Esophagus squamous epithelium (tissue), 5 donors: ENCODE measurements at regions not wholly inside any gene's neighbourhood (a gene's known extent, or its start where the extent isn't known, plus 50 kb on each side); places are given as distances from the start of the nearest gene placed in this dataset.

ENCODE experiments used
- DNase-seq: peaks from one replicate; lab custom pipeline; 2025; lab: John Stamatoyannopoulos, UW
- H3K27ac ChIP-seq, 4 donors: fragments of 200-600 bp; sonication (generic); one replicate each; pipeline ENCODE4 v1.5.1; 2016 to 2019; ENCODE audit warnings: mild to moderate bottlenecking in 1 of 4
- H3K27me3 ChIP-seq, 4 donors: fragments of 200-600 bp; sonication (generic); 1 replicate in 3 of 4; 2 replicates in 1 of 4; pipeline versions ENCODE4 v1.5.1 to v1.6.0; 2017 to 2021; ENCODE audit warnings: antibody characterized with exemption in 1 of 4
- H3K36me3 ChIP-seq, 3 donors: fragments of 200-600 bp; sonication (generic); one replicate each; pipeline ENCODE4 v1.5.1; 2016 to 2019
- H3K4me1 ChIP-seq, 3 donors: fragments of 200-600 bp; sonication (generic); one replicate each; pipeline ENCODE4 v1.5.1; 2017 to 2019
- H3K4me3 ChIP-seq, 4 donors: fragments of 200-600 bp; sonication (generic); 1 replicate in 3 of 4; 2 replicates in 1 of 4; pipeline ENCODE4 v1.5.1; 2016 to 2019; ENCODE audit warnings: mild to moderate bottlenecking in 2 of 4, moderate library complexity in 1 of 4
- H3K9me3 ChIP-seq, 3 donors: fragments of 200-600 bp; sonication (generic); one replicate each; pipeline ENCODE4 v1.5.1; 2016 to 2019
- CTCF ChIP-seq, 6 experiments: fragments of 450-650 bp in 4 of 6; fragments of 200-600 bp in 2 of 6; sonication (generic) in 2 of 6; IDR thresholded peaks; one replicate each; pipeline ENCODE4 v1.5.1; 2016 to 2019; ENCODE audit warnings: antibody characterized with exemption in 6 of 6, mild to moderate bottlenecking in 4 of 6, moderate library complexity in 4 of 6
- POLR2A ChIP-seq, 4 donors: fragments of 450-650 bp; IDR thresholded peaks; one replicate each; pipeline ENCODE4 v1.6.1; 2017; ENCODE audit warnings: antibody characterized with exemption in 4 of 4, mild to moderate bottlenecking in 4 of 4, moderate library complexity in 3 of 4
- WGBS, 2 donors: methylation state at CpG; one replicate each; pipeline ENCODE4 v1.1.5; 2018; 5-methylcytosine and 5-hydroxymethylcytosine counted together
- intact Hi-C: fragments of 100-400 bp; cut with DNase I; formaldehyde crosslinking; loops from one replicate; pipeline ENCODE4 v1.15.0; 2022
- donor health status: DM: yes; HTN: yes; CAD: no.

GRCh38 chr16:64397042-64397441 is 724.8 kb downstream of the CDH11 start:
- no peak for DNase-seq
- H3K4me3 ChIP-seq = no peak overlapping the region
- H3K36me3 ChIP-seq = no peaks in the 10 kb centered on the region
- no peaks in the 10 kb centered on the region for H3K9me3 ChIP-seq
- no peaks in the 10 kb centered on the region for H3K4me1 ChIP-seq
- no peaks in the 10 kb centered on the region for H3K27me3 ChIP-seq
- H3K27ac ChIP-seq = no peak overlapping the region
- whole genome bisulfite sequencing, 2 donors = 88 to 93% methylated on average over 3 of the region's 3 CpGs
- intact Hi-C loops = no loop called here
- TF ChIP-seq CTCF (IDR thresholded peaks at IDR 0.05) = no peak
- TF ChIP-seq POLR2A (IDR thresholded peaks at IDR 0.05) = no peak

- WGBS, 2 donors = 74% methylated on average over 1 of the region's 1 CpG
Measured at GRCh38 chr16:64394061-64394460, 727.8 kb downstream of the CDH11 start.

GRCh38 chr16:64392456-64392855 is 729.4 kb downstream of the CDH11 start:
- no peaks in the 10 kb centered on the region for H3K4me1 ChIP-seq
- no peak overlapping the region for H3K27ac ChIP-seq
- 71 to 79% methylated on average over 1 of the region's 1 CpG for WGBS, 2 donors
- no peak for TF ChIP-seq CTCF (IDR thresholded peaks at IDR 0.05)
- no peaks in the 10 kb centered on the region for H3K36me3 ChIP-seq
- no peak for DNase-seq
- intact Hi-C loops = no loop called here
- H3K27me3 ChIP-seq = no peaks in the 10 kb centered on the region
- no peaks in the 10 kb centered on the region for H3K9me3 ChIP-seq
- no peak overlapping the region for H3K4me3 ChIP-seq

More at GRCh38 chr16:64394061-64394460, 727.8 kb downstream of the CDH11 start:
- H3K4me1 ChIP-seq = no peaks in the 10 kb centered on the region
- TF ChIP-seq POLR2A (IDR thresholded peaks at IDR 0.05) = no peak
- TF ChIP-seq CTCF (IDR thresholded peaks at IDR 0.05) = no peak
- no peak overlapping the region for H3K4me3 ChIP-seq
- H3K36me3 ChIP-seq = no peaks in the 10 kb centered on the region
- intact Hi-C loops = no loop called here
- H3K27ac ChIP-seq = no peak overlapping the region
- no peaks in the 10 kb centered on the region for H3K9me3 ChIP-seq
- no peaks in the 10 kb centered on the region for H3K27me3 ChIP-seq
- no peak for DNase-seq

- Histone ChIP-seq H3K9me3 (no peaks in the 10 kb centered on the region), H3K36me3 (no peaks in the 10 kb centered on the region), H3K27ac (no peak overlapping the region), H3K27me3 (no peaks in the 10 kb centered on the region), H3K4me1 (no peaks in the 10 kb centered on the region), H3K4me3 (peak overlapping the region in 1 of 4 donors; percentile 0)
- no peak for DNase-seq
- TF ChIP-seq CTCF (IDR thresholded peaks at IDR 0.05) (no peak), POLR2A (IDR thresholded peaks at IDR 0.05) (no peak)
- intact Hi-C loops = no loop called here
- 38 to 45% methylated on average over 4 of the region's 4 CpGs for WGBS, 2 donors
Measured at GRCh38 chr16:64391063-64391600, 730.7 kb downstream of the CDH11 start.

- Histone ChIP-seq H3K4me3 (no peak overlapping the region), H3K27ac (no peak overlapping the region), H3K9me3 (no peaks in the 10 kb centered on the region), H3K36me3 (no peaks in the 10 kb centered on the region), H3K27me3 (no peaks in the 10 kb centered on the region), H3K4me1 (no peaks in the 10 kb centered on the region)
- no peak for TF ChIP-seq CTCF (IDR thresholded peaks at IDR 0.05)
- no peak for TF ChIP-seq POLR2A (IDR thresholded peaks at IDR 0.05)
- DNase-seq = no peak
- intact Hi-C loops = no loop called here
- 65 to 66% methylated on average over 4 of the region's 4 CpGs for WGBS, 2 donors
Measured at GRCh38 chr16:64390102-64390501, 731.8 kb downstream of the CDH11 start.
